Uterus (tissue), 3 donors: ENCODE measurements at regions not wholly inside any gene's neighbourhood (a gene's known extent, or its start where the extent isn't known, plus 50 kb on each side); places are given as distances from the start of the nearest gene placed in this dataset.

ENCODE experiments used
- DNase-seq, 2 donors: peaks; one replicate each; pipeline ENCODE4 v3.0.0-alpha.2; 2019 to 2020
- H3K27ac ChIP-seq, 2 donors: fragments of 200-600 bp; sonication (generic); 1 replicate in 1 of 2; 2 replicates in 1 of 2; pipeline ENCODE4 v1.5.1; 2016 to 2018
- H3K27me3 ChIP-seq, 2 donors: fragments of 200-600 bp; sonication (generic); one replicate each; pipeline ENCODE4 v1.5.1; 2018 to 2019; ENCODE audit warnings: control low read depth in 1 of 2
- H3K36me3 ChIP-seq, 2 donors: fragments of 200-600 bp; sonication (generic); one replicate each; pipeline ENCODE4 v1.5.1; 2019; ENCODE audit warnings: control low read depth in 1 of 2
- H3K4me1 ChIP-seq, 2 donors: fragments of 200-600 bp; sonication (generic); one replicate each; pipeline ENCODE4 v1.5.1; 2018 to 2019; ENCODE audit warnings: control low read depth in 1 of 2
- H3K4me3 ChIP-seq, 2 donors: fragments of 200-600 bp; sonication (generic); 1 replicate in 1 of 2; 2 replicates in 1 of 2; pipeline ENCODE4 v1.5.1; 2018 to 2019; ENCODE audit warnings: mild to moderate bottlenecking in 1 of 2
- H3K9me3 ChIP-seq, 2 donors: fragments of 200-600 bp; sonication (generic); one replicate each; pipeline ENCODE4 v1.5.1; 2019; ENCODE audit warnings: control low read depth in 1 of 2
- POLR2A ChIP-seq, 2 donors: fragments of 450-650 bp; IDR thresholded peaks; one replicate each; pipeline ENCODE4 v1.6.1; 2016; ENCODE audit warnings: antibody characterized with exemption in 2 of 2, mild to moderate bottlenecking in 1 of 2, moderate library complexity in 1 of 2
- intact Hi-C: fragments of 100-400 bp; cut with DNase I; formaldehyde crosslinking; loops from one replicate; pipeline ENCODE4 v1.15.1; 2023; ENCODE audit warnings: low total_unique reads
- TF ChIP-seq, protein P1 (sequence below), 4 experiments: fragments of 200-600 bp in 2 of 4; fragments of 450-650 bp in 2 of 4; sonication (generic) in 2 of 4; IDR thresholded peaks; one replicate each; pipeline ENCODE4 v1.5.1; 2016 to 2019; ENCODE audit warnings: antibody characterized with exemption in 4 of 4, mild to moderate bottlenecking in 2 of 4, moderate library complexity in 1 of 4
- donor health status: DM: yes; HTN: yes; CAD: no.

DNA sequence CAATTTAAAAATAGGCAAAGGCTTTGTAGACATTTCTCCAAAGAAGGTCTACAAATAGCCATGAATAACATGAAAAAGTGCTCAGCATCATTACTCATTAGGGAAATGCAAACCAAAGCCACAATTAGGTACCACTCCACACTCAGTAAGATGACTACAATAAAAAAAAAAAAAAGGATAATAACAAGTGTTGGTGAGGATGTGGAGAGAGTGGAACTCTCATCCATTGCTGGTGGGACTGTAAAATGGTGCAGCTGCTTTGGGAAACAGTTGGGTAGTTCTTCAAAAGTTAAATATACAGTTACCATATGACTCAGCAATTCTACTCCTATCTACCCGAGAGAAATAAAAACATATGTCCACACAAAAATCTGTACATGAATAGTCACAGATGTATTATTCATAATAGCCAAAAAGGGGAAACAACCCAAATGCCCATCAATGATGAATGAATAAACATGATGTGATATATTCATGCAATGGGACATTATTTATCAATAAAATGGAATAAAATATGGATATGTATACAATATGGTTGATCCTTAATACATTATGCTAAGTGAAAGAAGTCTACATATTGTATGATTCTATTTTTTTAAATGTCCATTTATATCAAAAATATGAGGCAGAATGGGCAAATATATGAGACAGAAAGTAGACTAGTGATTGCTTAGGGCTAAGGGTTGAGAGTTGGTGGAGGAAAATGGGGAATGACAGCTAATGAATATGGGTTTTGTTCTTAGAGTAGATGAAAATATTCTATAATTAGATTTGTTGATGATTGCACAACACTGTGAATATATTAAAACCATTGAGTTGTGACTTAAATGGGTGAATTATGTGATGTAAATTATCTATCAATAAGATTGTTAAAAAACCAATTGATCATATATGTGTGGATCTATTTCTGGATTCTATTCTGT, 66.1 kb upstream of the SMAD3 start:
- H3K27ac ChIP-seq, result no peak overlapping the region
- DNase-seq, result no peak
- no peaks in the 10 kb centered on the region for H3K36me3 ChIP-seq
- no peak overlapping the region for H3K4me3 ChIP-seq
- intact Hi-C loops, result no loop called here
- H3K27me3 ChIP-seq, result no peaks in the 10 kb centered on the region
- no peaks in the 10 kb centered on the region for H3K9me3 ChIP-seq
- H3K4me1 ChIP-seq, result no peaks in the 10 kb centered on the region
- TF ChIP-seq, protein P1, sequence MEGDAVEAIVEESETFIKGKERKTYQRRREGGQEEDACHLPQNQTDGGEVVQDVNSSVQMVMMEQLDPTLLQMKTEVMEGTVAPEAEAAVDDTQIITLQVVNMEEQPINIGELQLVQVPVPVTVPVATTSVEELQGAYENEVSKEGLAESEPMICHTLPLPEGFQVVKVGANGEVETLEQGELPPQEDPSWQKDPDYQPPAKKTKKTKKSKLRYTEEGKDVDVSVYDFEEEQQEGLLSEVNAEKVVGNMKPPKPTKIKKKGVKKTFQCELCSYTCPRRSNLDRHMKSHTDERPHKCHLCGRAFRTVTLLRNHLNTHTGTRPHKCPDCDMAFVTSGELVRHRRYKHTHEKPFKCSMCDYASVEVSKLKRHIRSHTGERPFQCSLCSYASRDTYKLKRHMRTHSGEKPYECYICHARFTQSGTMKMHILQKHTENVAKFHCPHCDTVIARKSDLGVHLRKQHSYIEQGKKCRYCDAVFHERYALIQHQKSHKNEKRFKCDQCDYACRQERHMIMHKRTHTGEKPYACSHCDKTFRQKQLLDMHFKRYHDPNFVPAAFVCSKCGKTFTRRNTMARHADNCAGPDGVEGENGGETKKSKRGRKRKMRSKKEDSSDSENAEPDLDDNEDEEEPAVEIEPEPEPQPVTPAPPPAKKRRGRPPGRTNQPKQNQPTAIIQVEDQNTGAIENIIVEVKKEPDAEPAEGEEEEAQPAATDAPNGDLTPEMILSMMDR (IDR thresholded peaks at IDR 0.05), result no peak
- no peak for TF ChIP-seq POLR2A (IDR thresholded peaks at IDR 0.05)

DNA sequence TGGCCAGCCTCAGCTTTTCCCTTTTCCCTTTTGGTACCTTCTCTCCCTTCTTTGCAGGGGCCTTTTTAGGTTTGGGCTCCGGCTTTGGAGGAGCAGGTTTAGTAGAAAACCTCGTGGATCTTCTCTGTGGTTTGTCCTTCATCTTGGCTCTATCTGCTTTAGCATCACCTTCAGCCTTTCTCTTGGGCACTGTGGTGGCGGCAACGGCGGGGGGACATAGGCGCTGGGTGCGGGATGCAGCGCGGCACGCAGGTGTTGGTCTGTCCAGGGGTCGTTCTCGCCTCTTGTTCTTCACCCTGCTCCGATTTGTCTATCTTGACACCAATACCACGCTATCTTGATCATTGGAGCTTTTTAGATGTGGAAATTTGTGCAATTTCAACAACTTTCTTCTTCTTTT, 64.5 kb upstream of the SMAD3 start:
- no peak for TF ChIP-seq POLR2A (IDR thresholded peaks at IDR 0.05)
- TF ChIP-seq, protein P1 (IDR thresholded peaks at IDR 0.05), result no peak
- Histone ChIP-seq H3K36me3 (no peaks in the 10 kb centered on the region), H3K9me3 (no peaks in the 10 kb centered on the region), H3K27me3 (no peaks in the 10 kb centered on the region), H3K4me1 (no peaks in the 10 kb centered on the region), H3K27ac (no peak overlapping the region), H3K4me3 (no peak overlapping the region)
- intact Hi-C loops, result no loop called here
- DNase-seq, result no peak

DNA sequence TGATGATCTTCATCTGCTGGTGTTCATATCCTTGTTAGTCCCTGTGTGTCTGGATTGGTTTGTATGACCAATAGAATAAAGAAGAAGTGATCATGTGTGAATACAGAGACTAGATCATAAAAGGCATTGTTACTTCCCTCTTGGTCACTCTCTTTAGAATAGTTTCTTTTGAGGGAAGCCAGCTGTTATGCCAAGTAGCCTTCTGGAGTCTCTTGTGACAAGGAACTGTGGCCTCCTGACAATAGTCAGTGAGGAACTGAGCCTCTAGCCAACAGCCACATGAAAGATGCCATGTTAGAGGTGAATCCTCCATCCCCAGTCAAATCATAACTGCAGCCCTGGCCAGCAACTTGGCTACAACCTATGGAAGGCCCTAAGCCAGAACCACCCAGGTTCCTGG, 63.0 kb upstream of the SMAD3 start:
- Histone ChIP-seq H3K4me1 (no peaks in the 10 kb centered on the region), H3K27me3 (no peaks in the 10 kb centered on the region), H3K9me3 (no peaks in the 10 kb centered on the region), H3K27ac (no peak overlapping the region), H3K36me3 (no peaks in the 10 kb centered on the region), H3K4me3 (no peak overlapping the region)
- no peak for DNase-seq
- no peak for TF ChIP-seq POLR2A (IDR thresholded peaks at IDR 0.05)
- TF ChIP-seq, protein P1 (IDR thresholded peaks at IDR 0.05), result no peak
- intact Hi-C loops, result no loop called here

DNA sequence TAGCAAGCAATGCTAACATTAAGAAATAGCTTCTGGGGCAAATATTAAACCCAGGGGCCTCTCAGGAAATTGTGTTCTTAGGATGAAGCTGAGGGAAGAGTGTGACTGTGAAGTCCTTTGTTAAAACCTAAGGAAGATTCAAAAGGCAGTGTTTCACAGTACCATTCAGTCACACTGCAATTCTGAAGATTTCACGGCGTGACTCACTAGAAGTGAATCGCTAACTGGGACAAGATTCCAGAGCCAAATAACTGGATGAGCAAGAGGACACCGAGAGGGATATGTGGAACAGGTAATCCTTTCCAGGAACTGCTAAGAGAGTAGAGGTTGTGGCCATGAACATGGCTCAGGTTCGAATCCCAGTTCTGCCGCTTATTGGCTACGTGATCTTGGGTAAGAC, 61.8 kb upstream of the SMAD3 start:
- no peak for DNase-seq
- intact Hi-C loops, result no loop called here
- H3K27ac ChIP-seq, result no peak overlapping the region
- no peak overlapping the region for H3K4me3 ChIP-seq
- no peaks in the 10 kb centered on the region for H3K4me1 ChIP-seq
- H3K36me3 ChIP-seq, result no peaks in the 10 kb centered on the region
- no peak for TF ChIP-seq POLR2A (IDR thresholded peaks at IDR 0.05)
- TF ChIP-seq, protein P1 (IDR thresholded peaks at IDR 0.05), result no peak
- H3K9me3 ChIP-seq, result no peaks in the 10 kb centered on the region
- no peaks in the 10 kb centered on the region for H3K27me3 ChIP-seq

DNA sequence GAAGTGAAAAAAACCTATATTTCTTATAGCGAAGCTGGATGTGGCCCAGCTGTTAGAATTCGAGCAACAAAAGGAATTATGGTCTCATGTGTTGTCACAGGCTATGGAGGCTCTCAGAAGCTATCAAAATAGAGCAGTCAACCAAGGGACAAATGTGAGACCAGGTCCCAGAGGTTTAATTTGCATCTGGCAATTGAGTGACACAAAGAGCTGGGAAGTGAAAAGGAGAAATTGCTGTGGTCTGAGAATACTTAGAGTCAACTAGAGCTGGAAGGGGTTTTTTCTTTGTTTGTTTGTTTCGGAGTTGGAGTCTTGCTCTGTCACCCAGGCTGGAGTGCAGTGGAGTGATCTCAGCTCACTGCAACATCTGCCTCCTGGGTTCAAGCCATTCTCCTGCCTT, 61.3 kb upstream of the SMAD3 start:
- intact Hi-C loops, result no loop called here
- no peak for TF ChIP-seq POLR2A (IDR thresholded peaks at IDR 0.05)
- TF ChIP-seq, protein P1 (IDR thresholded peaks at IDR 0.05), result no peak
- no peaks in the 10 kb centered on the region for H3K36me3 ChIP-seq
- no peaks in the 10 kb centered on the region for H3K27me3 ChIP-seq
- no peaks in the 10 kb centered on the region for H3K4me1 ChIP-seq
- H3K9me3 ChIP-seq, result no peaks in the 10 kb centered on the region
- H3K27ac ChIP-seq, result no peak overlapping the region
- no peak for DNase-seq
- H3K4me3 ChIP-seq, result no peak overlapping the region
